HG03159 (cell line): ENCODE measurements at regions not wholly inside any gene's neighbourhood (a gene's known extent, or its start where the extent isn't known, plus 50 kb on each side); places are given as distances from the start of the nearest gene placed in this dataset.
"Not testable (repeated sequence)": the region's sequence is repeated elsewhere in the genome, so short reads cannot be mapped to it uniquely, and the experiment has no call there.

Source experiments
- ATAC-seq: cut with Tn5 transposase; IDR thresholded peaks from one replicate; pipeline ENCODE4 v1.9.1; 2021; ENCODE audit warnings: mild to moderate bottlenecking, moderate library complexity; ENCODE audit not compliant: unreplicated experiment

DNA sequence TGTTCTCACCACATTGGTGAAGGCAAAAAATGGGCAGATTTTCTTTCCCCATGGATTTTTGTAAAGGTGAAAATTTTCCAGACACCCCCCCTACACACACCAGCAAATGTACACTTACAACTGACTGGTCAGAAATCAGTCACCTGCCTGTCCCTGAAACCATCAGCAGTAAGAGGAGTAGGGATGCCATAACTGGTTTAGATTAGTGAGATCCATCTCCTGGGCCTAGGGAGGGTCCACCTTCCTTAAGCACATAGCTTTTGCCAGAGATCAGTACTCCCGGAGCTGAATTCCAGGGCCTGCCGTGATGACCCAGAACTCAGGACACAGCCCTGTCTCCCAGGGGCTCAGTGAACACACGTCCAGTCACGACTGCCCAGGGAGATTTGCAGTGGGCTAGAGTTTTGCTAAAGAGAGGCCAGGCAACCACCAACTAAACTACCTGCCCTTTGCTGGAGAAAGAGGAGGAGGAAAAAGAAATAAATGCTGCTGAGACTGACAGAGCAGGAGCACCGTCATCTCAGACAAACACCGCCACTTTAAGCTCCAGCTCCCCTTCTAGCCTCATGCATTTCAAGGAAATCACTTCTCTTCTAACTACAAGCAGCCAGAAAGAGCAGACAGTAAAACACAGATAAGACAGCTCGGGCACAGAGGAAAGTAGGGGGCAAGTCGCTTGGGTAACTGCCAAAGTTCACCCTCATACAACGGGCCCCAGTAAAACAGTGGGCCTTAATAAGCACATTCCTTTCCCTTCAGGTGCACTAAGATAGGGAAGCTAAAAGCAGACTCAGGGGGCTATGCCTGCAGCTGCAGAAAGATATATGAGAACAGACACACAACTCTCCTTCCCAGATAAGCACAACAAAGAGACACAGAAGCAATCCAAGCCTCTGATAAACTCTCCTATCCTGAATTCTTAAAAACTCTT is 82.6 kb upstream of the SPTLC3 start:
- no peak for ATAC-seq

GRCh38 chr20:12927489-12927888 is 81.3 kb upstream of the SPTLC3 start:
- no peak for ATAC-seq

DNA sequence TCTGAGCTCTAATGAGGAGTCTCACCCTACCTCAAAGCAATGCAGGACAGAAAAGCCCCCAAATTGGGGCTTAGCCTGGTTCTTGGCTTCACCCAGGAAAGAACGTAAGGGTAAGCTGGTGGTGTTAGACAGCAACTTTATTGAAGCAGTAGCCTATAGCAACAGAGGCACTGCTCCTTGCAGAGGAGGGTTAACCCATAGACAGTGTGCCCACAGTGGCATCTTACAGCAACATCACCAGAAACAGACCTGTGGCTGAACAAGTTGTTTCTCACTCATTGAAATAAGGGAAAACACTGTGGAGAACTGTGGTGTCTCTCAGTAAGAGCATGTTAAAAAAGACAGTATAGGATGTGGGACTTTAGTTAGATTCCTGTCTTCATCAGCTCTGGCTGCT is 80.4 kb upstream of the SPTLC3 start:
- ATAC-seq, result no peak

DNA sequence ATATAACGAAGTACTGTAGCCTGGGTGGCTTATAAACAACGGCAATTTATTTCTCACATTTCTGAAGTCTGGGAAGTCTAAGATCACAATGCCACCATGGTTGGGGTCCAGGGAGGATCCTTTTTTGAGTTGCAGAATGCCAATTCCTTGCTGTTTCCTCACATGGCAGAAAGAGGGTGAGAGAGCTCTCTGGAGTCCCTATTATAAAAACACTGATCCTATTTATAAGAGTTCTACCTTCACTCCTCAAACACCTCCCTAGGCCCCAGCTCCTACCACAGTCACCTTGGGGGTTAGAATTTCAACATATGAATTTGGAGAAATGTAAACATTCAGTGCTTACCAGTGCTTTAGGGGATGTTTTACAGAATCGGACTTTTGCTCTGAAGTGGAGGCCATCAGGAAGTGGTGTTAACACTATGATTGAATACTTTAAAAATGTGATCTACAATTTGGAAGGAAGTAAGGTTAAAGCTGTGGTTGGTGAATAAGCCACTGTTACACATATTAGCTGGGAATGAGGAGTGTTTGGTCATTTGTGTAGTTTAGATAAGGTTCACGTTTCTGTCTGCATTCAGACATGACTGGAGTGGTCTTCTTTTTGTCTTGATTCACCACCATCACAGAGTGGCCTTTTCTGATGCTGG is 79.9 kb upstream of the SPTLC3 start:
- no peak for ATAC-seq

- ATAC-seq, result no peak
These were observed 72.8 kb upstream of the SPTLC3 start for GRCh38 chr20:12936020-12936419.

GRCh38 chr20:12936524-12936923 is 72.2 kb upstream of the SPTLC3 start:
- no peak for ATAC-seq

DNA sequence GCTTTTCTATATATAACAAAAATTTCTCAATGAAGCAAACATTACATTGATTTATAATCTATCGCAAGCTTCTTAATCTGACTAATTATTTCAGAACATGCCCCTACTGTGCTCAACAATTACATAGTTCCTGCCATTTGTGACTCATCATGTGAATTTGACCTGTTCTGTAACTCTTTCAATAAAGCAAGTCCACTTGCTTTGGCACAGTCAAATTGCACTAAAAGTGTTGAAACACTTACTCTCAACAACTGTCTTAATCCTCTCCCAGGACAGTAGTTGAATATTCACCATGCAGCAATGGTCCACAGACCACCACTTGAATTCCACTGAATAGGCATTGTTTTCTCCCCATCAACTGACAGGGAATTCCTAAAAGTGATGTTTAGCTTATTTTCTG is 67.7 kb upstream of the SPTLC3 start:
- no peak for ATAC-seq

DNA sequence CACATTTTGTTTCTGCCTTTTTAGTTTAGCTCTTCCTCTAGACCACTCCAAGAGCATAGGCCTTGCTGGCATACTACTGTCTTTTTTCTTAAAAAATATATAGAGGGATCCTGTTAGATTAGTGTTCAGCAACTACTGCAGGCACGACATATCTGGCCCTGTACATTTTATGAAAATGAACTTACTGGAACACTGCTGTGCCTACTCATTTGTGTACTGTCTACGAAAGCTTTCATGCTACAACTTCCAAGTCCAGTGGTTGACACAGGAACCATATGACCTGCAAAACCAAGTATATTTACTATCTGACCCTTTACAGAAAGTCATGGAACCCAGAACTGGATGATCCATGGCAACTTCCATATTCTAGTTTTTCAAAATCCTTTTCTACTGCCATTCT is 66.6 kb upstream of the SPTLC3 start:
- no peak for ATAC-seq

- no peak for ATAC-seq
These were observed 62.0 kb upstream of the SPTLC3 start for GRCh38 chr20:12946789-12947188.

- ATAC-seq, result no peak
These were observed 61.1 kb upstream of the SPTLC3 start for GRCh38 chr20:12947691-12948090.

DNA sequence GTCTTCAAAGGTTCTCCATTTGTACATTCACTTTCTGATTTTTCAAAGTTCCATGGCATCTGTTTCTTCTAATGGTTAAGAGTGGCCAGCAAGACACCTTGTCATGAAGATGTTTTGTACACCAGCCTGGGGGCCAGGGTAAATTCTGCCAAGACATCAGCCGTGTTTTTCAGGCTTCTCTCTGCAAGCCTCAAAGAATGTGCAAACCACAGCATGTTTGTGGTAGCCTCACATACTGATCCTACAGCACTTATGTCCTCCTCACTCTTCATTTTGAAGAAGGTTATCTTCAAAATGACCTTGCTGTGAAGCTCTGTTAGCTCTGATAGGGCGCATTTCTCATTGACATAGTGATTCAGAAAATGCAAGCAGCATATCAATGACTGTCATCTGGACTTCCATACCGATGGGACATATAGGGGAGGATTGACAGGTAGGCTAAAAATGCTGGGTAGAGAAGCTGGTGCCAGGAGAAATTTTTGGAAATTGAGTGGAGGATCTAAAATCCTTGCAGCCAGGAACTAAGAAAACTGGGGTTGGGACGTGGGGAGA is 59.3 kb upstream of the SPTLC3 start:
- no peak for ATAC-seq

- not testable (repeated sequence) for ATAC-seq
These were observed 54.5 kb upstream of the SPTLC3 start for GRCh38 chr20:12954254-12954653.

GRCh38 chr20:12955611-12956010 is 53.2 kb upstream of the SPTLC3 start:
- ATAC-seq, result no peak

DNA sequence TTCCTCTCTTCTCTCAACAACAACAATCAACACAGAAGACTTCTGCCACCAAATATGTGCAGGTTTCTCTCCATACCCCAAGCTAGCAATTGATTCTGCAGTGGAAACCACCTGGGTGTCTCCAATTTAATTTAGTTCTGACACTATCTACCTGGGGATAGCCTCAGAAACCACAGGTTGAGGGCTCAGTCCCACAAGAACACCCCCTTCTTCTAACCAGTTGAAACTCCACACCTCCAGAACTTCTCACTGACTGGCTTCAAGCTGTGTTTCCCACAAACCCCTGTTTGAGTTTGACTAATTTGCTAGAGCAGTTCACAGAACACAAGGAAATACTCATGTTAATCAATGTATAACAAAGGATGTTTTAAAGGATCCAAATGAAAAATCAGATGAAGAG is 52.5 kb upstream of the SPTLC3 start:
- no peak for ATAC-seq

GRCh38 chr20:12957968-12958367 is 50.8 kb upstream of the SPTLC3 start:
- no peak for ATAC-seq
